ENCODE measurements at regions not wholly inside any gene's neighbourhood (a gene's known extent, or its start where the extent isn't known, plus 50 kb on each side); places are given as distances from the start of the nearest gene placed in this dataset.

- no peak for DNase-seq (ENCODE audit: extremely low read depth, low read depth)
These were observed 310.7 kb downstream of the TNS1 start for GRCh38 chr2:217691920-217692666.

- DNase-seq (ENCODE audit: extremely low read depth, low read depth): no peak
These were observed 311.3 kb downstream of the TNS1 start for GRCh38 chr2:217691516-217691915.

- DNase-seq (ENCODE audit: extremely low read depth, low read depth): no peak
These were observed 313.7 kb downstream of the TNS1 start for GRCh38 chr2:217689053-217689452.

- DNase-seq (ENCODE audit: extremely low read depth, low read depth): no peak
These were observed 314.3 kb downstream of the TNS1 start for GRCh38 chr2:217688494-217688893.

GRCh38 chr2:217687771-217688170 is 315.0 kb downstream of the TNS1 start:
- no peak for DNase-seq (ENCODE audit: extremely low read depth, low read depth)

GRCh38 chr2:217685255-217685605 is 317.6 kb downstream of the TNS1 start:
- peak; percentile 93 for DNase-seq (ENCODE audit: extremely low read depth, low read depth)

- DNase-seq (ENCODE audit: extremely low read depth, low read depth): no peak
These were observed 318.2 kb downstream of the TNS1 start for GRCh38 chr2:217684431-217685254.

- no peak for DNase-seq (ENCODE audit: extremely low read depth, low read depth)
These were observed 319.5 kb downstream of the TNS1 start for GRCh38 chr2:217683106-217683870.

GRCh38 chr2:217681791-217682190 is 321.0 kb downstream of the TNS1 start:
- no peak for DNase-seq (ENCODE audit: extremely low read depth, low read depth)

GRCh38 chr2:217680381-217680780 is 322.4 kb downstream of the TNS1 start:
- no peak for DNase-seq (ENCODE audit: extremely low read depth, low read depth)

GRCh38 chr2:217673627-217674026 is 329.2 kb downstream of the TNS1 start:
- no peak for DNase-seq (ENCODE audit: extremely low read depth, low read depth)

- DNase-seq (ENCODE audit: extremely low read depth, low read depth): no peak
These were observed 330.3 kb downstream of the TNS1 start for GRCh38 chr2:217672472-217672871.

- no peak for DNase-seq (ENCODE audit: extremely low read depth, low read depth)
These were observed 330.9 kb downstream of the TNS1 start for GRCh38 chr2:217671871-217672270.

- DNase-seq (ENCODE audit: extremely low read depth, low read depth): no peak
These were observed 331.7 kb downstream of the TNS1 start for GRCh38 chr2:217671075-217671474.

- no peak for DNase-seq (ENCODE audit: extremely low read depth, low read depth)
These were observed 333.0 kb downstream of the TNS1 start for GRCh38 chr2:217669831-217670230.

- no peak for DNase-seq (ENCODE audit: extremely low read depth, low read depth)
These were observed 335.3 kb downstream of the TNS1 start for GRCh38 chr2:217667512-217667911.

- no peak for DNase-seq (ENCODE audit: extremely low read depth, low read depth)
These were observed 335.8 kb downstream of the TNS1 start for GRCh38 chr2:217667035-217667434.

- no peak for DNase-seq (ENCODE audit: extremely low read depth, low read depth)
These were observed 336.5 kb downstream of the TNS1 start for GRCh38 chr2:217666338-217666737.

GRCh38 chr2:217664761-217665160 is 338.0 kb downstream of the TNS1 start:
- no peak for DNase-seq (ENCODE audit: extremely low read depth, low read depth)

- DNase-seq (ENCODE audit: extremely low read depth, low read depth): no peak
These were observed 339.7 kb downstream of the TNS1 start for GRCh38 chr2:217662984-217663602.

GRCh38 chr2:217661378-217661777 is 341.4 kb downstream of the TNS1 start:
- no peak for DNase-seq (ENCODE audit: extremely low read depth, low read depth)
